GM21390 (cell line): ENCODE measurements at regions not wholly inside any gene's neighbourhood (a gene's known extent, or its start where the extent isn't known, plus 50 kb on each side); places are given as distances from the start of the nearest gene placed in this dataset.
"Not testable (repeated sequence)": the region's sequence is repeated elsewhere in the genome, so short reads cannot be mapped to it uniquely, and the experiment has no call there.

Experiments
- ATAC-seq: cut with Tn5 transposase; IDR thresholded peaks from one replicate; pipeline ENCODE4 v1.9.1; 2021; ENCODE audit not compliant: unreplicated experiment

DNA sequence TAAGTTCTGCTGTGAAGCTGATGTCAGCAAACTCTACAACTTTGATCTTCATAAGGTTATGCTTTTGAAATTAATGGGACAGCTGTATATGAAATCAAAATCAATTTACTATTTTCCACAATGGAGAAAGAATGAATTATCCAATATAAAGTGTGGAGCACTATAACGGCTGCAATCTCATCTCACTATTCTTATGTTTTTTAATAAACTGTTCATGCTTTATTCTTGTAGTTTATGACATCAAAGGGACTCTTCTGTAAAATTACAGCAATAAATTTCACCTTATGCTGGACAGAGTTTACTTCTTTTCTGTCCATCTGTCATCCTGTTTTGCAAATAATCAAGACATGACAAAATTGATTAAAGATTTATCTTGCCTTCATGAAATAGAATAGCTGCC is 192.5 kb downstream of the TECRL start:
- no peak for ATAC-seq

DNA sequence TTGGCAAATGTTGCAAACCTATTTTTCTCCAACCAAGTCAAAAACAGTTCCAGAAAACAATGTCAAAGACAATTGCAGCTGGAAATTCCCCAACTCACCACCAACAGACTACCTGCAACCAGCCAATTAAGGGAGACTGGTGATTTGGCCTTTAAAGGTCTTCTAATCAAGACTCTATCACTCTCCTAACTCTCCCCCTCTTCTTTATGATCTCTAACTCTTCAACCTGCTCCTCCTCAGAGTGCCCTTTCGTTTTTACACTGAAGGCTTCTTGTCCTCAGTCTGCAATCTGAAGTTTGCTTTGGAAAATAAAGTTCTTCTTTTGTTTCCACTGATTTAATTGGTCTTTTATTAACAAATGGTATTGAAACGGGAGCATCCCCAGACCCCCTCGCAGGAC is 203.9 kb downstream of the TECRL start:
- ATAC-seq: no peak

DNA sequence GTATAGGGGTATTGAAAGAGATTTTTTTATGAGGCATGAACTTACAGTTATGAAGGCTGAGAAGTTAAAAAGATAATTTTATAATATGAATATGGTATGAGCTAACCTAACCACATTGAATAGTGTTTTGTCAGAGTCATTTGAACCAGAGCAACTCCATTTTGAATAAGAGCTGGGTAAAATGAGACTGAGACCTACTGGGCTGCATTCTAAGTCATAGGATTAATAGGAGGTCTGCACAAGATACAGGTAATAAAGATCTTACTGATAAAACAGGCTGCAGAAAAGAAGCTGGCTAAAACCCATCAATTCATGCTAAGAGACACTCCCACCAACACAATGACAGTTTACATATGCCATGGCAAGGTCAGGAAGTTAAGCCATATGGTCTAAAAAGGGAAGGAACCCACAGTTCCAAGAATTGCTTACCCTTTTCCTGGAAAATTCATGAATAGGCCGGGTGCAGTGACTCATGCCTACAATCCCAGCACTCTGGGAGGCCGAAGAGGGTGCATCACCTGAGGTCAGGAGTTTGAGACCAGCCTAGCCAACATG is 209.2 kb downstream of the TECRL start:
- no peak for ATAC-seq

DNA sequence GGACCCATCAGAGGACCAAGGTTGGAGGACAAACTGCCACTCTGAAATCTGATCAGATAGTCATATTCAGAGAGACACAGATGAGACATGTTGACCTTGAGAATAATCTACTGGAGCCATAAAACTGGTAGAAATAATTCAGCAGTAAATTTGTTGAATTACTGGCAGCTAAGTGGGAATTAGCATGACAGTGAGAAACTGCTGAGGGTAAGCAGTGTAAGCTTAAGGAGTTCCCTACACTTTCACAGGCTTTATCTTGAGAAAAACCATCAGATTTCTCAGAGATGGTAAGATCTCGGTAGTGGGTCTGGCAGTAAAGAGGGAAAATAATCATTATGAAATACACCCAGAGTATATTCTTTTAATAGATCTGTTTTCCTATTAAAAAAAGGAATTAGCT is 213.7 kb downstream of the TECRL start:
- ATAC-seq: no peak

DNA sequence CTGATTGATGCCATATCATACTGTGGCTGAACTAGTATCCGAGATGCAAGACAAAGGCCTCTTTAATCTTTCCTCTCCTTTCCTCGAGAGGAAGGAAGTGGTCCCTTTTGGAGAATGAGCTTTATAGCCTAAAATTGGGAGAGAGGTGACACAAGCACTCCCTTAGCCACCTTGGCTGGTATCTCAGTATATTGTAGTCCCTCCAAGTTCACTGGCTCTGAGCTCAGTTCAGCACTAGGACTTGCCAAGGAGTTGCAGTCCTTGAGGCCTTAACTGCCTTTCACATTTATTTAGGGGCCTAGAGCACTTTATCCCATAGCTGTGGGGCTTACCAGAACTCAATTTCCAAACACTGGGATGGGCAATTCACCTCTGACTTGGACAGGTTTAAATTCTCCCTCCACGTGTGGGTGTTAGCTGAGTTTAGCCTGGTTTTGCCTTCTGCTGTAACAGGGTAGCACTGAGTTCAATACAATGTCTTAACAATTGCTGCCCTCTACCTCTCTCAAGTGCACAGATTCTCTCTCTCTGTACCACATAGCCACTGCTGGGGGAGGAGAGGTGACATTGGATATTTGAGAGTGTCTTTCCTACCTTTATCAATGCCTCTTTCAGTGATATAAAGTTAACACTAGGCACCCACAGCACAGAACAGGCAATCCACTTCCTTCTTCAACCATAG is 216.4 kb downstream of the TECRL start:
- no peak for ATAC-seq

DNA sequence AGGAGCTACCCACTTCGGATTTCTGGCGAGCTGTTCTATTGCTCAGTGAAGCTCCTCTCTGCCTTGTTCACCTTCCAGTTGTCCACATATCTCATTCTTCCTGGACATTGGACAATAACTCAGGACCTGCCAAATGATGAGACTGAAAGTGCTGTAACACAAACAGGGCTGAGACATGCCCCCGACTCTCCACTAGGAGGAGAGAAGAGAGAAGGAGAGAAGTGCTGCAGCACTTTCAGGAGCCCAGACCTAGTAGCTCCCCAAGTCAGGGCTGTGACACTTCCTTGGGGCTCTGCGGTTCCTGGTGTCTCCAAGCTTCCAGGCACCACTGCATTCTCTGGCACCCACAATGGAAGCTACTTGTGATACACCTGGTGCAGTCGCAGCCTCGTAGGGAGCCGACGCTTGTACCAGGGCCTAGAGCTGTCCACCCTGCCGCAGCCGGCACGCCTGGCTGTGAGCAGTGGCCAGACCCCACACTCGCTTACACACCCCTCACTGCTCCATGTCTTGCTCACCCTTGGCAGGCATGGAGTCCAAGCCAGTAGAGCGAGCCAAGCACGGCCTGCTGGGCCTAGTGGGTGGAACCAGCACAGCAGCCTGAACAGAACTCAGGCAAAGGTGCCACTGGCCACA is 234.9 kb downstream of the TECRL start:
- ATAC-seq: no peak

DNA sequence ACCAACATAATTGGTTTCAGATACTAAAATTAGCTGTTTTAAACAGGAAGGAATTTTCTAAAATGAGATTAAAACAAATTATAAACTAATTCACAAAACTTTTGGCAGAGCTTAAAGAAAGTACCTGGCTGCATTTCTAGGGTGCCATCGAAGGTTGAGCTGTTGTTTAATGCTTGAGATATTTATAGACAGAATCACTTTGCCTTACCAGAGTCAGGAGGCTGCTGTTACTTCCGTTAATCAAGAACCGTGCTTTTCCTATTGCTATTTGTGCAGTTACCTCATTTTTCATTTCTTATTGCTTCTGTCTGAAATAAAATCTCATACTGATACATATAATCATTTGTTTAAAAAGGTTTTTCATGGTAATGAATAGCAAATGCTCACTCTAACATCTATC is 242.9 kb downstream of the TECRL start:
- no peak for ATAC-seq

DNA sequence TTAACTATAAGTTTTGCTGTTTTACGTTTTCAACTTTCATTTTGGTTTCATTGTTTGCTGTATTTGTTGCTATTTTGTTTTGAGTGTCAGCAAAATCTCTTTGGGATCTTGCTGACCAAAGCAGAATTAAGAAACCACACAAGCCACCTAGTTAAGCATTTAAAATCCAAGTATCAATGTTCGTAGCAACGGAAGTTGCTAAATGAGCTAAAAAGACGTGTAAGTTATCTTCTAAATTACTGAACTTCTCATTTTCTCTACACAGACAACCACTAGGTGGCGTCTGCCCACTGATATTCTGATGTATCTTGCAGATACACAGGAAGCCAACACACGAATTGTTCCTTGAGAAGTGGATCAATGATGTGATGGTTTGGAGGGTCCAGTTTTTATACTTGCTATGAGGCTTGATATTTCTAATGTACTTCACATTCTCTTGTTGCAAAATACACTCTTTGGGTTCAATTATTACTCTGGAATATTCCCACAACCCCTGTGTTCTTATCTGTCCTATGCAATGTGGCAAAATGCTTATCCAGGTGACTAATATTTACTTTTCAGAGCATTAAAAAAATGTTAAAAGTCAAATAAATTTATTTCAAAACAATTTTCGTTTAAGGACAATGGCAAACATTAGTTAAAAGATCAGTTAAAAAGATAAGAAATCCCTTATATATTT is 250.5 kb downstream of the TECRL start:
- ATAC-seq: peak; percentile 97

DNA sequence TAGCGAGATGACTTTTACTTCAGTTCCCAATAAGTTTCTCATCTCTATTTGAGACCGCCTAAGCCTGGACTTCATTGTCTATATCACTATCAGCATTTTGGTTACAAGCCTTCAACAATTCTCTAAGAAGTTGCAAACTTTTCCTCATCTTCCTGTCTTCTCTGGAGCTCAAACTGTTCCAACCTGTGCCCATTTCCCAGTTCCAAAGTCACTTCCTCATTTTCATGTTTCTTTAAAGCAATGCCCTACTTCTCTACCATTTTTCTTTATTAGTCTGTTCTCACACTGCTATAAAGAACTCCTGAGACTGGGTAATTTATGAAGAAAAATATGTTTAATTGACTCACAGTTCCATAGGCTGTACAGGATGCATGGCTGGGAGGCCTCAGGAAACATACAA is 251.9 kb downstream of the TECRL start:
- no peak for ATAC-seq

DNA sequence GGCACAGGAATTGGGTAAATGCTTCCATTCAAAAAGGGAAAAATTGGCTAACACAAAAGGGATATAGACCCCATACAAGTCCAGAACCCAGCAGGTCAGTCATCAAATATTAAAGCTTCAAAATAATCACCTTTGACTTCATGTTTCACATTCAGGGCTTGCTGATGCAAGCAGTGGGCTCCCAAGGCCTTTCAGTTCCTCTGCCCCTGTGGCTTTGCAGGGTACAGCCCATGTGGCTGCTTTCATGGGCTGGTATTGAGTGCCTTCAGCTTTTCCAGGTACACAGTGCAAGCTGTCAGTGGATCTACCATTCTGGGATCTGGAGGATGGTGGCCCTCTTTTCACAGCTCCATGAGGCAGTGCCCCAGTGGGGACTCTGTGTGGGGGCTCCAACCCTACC is 253.0 kb downstream of the TECRL start:
- ATAC-seq: no peak

DNA sequence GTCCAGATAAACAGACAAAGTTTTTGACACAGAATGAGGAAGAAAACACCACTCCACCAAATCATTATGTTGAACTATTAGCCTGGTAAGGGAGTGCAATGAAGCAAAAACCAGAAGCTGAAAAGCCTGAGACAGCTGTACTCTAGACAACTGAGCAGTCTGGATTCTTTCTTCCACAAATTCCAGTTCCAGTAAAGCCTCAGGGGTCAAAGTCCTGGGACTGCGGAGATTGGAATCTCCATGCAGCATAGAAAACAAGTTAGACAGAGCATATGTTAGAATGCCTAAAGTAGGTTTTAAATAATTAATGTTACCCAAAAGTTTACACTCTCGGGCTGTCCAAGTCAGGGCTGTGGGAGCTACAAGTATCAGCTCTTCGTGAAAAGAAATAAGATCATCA is 263.2 kb downstream of the TECRL start:
- no peak for ATAC-seq

DNA sequence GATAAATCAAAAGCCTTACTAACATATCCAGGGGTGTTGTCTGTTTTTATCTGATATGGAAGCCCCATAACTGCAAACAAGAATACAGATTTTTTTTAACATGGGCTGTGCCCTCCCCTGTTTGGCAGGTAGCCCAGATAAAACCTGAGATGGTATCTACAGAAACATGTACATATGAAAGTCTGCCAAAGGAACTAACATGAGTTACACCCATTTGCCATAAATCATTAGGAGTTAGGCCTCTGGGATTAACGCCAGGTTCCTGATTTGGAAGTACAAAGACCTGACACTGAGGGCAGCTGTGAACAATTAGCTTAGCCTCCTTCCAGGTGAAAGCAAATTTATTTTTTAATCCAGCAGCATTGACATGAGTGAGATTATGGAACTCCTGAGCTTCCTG is 264.3 kb downstream of the TECRL start:
- ATAC-seq: no peak

DNA sequence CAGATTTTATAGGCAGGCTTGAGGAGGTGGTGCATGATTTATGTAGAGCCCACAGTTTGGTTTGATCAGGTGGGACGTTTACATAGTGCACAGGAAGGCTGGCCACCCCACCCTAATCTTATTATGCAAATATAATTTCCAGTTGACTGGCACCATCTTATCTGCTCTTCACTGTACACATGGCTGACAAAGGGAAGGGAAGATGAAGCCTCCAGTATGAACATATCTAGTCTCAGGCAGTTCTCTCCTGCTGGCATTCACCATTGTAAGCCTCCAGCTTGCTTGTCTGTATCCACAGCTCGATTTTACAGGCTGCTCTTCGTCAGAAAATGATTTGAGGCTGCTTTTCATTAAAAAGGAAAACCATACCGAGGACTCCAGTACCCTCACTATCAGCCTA is 278.3 kb downstream of the TECRL start:
- ATAC-seq: no peak

DNA sequence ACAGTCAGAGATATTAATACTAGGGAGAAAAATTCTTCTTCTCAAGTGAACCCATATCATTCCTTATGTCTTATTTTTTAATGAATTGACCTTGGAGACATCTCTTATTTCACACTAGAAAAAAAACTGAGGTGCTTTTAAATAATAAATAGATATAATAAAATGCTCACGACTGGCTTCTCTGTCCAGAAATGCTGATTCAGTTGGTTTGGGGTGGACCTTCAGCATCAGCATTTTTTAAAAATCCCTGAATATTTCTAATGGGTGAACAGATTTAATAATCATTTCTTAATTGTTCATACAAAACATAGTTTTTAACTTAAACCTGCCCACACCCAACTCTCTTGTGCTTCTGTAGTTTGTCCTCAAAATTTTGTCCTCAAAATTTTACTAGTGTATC is 283.9 kb downstream of the TECRL start:
- no peak for ATAC-seq

DNA sequence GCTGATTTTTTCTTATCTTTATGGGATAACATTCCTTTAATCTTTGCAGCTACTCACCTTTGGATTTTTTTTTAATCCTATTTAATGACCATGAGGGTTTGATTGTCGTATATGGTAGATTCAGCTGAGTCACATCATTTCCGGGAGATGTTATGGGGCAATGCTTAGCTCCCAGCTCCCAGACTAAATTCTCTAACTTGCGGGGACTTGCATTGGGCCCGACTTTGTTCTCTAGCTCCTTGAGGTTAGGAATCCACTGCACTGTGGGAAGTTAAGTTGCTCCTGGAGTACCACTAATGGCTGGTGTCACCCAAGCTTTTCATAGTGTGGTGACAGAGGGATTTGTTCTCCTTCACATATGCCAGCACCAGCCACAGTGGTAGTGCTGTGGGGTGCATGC is 287.4 kb downstream of the TECRL start:
- no peak for ATAC-seq

DNA sequence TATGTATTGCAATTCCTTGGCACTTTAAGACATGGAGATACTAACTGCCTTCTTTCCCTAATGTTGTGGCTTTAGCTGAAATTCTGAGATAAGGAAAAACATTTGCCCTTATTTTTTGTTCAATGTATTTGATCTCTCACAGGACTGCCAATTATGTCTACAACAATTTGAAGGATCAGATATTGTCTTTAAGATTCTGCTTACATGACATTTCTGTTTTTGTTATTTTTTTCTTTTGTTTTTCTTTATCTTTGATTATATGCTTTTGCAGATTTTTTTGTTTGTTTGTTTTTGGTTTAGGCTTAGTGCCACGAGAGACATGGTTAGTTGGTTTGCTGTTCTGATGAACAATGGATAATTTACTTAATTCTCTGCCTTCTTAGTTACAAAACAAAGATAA is 303.3 kb downstream of the TECRL start:
- ATAC-seq: no peak

DNA sequence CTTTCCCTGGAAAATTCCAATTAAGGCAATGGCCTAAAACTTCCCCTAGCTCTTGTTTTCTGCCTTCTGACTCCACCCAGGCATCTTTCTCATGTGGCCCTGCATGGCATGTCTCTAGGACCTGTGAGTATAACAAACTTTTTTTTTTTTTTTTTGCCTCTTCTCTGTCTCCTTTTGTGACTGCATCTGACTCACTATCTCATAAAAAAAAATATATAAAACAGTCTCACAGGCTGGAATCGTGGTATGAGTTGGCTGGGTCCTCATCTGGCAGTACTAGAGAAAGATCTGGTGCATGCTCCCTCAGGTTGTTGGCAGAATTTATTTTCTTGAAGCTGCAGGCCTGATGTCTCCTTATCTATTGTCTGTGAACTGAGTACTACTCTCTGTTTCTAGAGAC is 313.9 kb downstream of the TECRL start:
- no peak for ATAC-seq

DNA sequence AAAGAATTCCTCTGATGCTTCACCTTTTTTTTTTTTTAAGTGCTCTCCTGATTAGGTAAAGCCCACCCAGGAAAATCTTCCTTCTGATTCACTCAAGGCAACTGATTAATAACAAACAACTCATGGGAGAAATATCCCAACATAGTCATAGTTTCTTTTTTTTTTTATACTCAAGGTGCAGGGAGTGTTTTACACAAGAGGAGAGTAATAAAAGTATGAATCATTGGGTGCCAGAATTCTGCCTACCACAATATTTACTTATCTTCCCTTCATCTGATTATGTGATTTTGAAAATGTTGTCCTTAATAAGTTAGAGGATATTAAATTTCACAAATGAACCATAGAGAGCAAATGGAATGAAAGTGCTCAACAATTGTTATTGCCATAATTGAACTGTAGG is 329.9 kb downstream of the TECRL start:
- no peak for ATAC-seq

DNA sequence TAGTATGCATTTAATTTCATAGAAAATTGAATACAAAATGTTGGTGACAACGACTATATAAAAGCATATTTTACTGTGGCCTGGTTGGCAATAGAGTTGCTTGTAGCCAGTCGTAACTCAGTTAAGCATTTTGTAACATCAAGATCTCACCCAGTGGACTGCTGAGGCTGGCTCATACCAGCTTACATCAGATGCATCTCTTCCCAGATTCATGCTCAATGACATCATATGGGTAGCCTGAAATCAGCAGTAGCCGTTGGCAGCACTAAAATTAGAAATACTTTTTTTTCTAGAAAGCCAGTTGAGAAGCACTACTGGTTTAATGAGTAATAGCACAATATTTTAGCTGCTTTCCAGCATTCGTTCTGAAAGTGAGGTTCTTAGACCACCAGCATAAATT is 341.2 kb downstream of the TECRL start:
- ATAC-seq: no peak

DNA sequence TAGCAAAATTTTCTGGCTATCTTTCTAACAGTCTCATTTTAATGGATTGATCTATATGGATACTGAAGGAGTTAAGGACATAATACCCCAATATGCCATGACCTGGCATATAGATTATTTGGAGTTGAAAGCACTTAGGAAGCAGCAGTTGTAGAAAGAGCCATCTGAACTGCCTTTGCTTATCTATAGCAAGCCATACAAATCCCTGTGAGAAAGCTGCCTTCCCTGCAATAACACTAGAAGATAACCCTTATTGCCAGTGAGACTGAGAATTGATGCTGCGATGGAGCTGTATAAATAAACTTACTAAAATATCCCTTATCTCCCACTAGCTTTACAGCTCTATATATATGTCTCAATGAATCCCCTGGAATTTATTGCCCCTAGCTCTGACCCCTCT is 346.3 kb downstream of the TECRL start:
- no peak for ATAC-seq

DNA sequence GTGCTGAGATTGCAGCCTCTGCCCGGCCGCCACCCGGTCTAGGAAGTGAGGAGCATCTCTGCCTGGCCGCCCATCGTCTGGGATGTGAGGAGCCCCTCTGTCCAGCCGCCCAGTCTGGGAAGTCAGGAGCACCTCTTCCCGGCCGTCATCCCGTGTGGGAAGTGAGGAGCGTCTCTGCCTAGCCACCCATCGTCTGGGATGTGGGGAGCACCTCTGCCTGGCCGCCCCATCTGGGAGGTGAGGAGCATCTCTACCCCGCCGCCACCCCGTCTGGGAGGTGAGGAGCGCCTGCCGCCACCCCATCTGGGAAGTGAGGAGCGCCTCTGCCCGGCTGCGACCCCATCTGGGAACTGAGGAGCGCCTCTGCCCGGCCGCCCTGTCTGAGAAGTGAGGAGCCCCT is 372.2 kb downstream of the TECRL start:
- ATAC-seq: not testable (repeated sequence)

DNA sequence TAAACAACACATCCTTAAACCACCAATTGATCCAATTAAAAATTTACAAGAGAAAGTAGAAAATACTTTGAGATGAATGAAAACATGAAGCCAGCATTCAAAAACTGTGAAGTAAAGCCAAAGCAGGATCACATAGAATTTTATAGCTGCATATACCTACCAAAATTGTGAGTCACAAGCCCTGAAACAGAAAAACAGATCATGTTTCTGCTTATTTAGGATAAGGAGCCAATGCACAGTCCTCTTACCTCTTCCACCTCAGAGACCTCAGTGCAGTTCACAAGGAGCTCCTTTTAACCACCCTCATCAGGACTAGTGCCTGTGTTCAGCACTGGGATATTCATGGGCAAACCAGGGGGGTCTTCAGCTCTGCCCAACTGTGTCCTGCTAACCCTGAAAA is 386.7 kb downstream of the TECRL start:
- no peak for ATAC-seq
